ENCODE measurements at regions not wholly inside any gene's neighbourhood (a gene's known extent, or its start where the extent isn't known, plus 50 kb on each side); places are given as distances from the start of the nearest gene placed in this dataset.
A peak's percentile ranks its signal among the peaks of the same experiment; 100 is the strongest.

DNA sequence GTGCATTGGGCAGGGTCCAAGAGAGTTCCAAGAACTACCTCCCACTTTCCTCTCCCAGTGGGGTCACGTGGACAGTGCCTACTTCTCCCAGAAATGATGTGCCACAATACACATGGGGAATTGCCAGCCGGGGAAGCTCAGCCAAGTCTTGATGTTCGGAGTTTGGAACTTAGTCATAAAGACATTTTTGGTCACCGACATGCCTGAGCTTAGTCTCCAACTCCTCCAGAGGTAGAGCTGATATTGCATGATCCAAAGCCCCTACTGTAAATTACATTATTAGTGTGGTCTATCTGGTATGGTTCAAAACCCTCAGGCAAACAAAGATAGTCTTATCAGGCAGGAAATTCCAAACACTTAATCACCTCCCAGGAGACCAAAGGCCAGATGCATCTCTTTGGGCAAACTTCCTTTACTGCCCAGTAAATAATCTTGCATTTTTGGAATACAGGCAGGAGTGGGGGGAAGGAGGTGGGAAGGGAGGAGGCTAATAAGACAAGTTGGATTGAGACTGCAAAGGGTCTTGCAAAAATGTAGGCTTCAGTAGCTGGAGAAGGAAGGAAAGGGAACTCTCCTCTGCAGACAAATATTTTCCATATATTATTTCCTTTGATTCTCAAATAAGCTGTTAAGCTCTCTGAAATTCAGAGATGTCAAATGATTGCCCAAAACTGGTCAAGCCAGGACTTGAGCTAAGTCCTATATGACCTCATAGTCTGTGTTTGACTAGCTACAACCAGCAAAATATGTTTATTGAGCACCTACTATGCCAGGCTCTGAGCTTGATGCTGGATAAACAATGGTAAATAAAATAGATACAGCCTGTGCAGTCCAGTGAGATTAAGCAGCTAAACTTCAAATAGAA is 99.4 kb downstream of the DRD1 start (continued):
- TF ChIP-seq CEBPB (IDR thresholded peaks at IDR 0.05; ENCODE audit: low read depth, low read length) (no peak), BHLHE40 (IDR thresholded peaks at IDR 0.05; ENCODE audit: low read depth, low read length) (peak; percentile 42; the same call in 1 of the 2 replicates)

DNA sequence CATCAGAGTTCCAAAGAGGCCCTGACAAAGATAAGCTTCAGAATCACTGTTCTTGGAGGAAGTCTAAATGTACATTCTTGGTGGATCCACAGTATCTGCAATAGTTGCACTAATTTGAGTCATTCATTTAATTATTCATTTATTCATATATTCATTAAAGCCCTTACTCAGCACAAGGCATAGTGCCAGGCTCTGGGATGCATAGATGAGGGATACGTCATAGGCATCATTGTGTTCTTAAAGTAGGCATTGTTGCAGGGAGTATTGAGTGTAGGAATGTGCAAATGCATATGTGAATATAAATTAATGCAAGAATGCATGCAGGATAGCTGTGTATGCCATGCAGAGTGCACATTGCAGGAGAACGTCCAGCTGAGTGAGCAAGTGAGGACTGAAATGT is 100.7 kb downstream of the DRD1 start:
- Histone ChIP-seq H4K5ac (ENCODE audit: low read depth, low read length) (no peak overlapping the region), H3K4me2 (ENCODE audit: low read depth, low read length) (no peak overlapping the region), H3K23ac (ENCODE audit: low read depth, low read length) (no peak overlapping the region), H4K8ac (ENCODE audit: low read depth in 2 of 2, low read length in 2 of 2) (no peak overlapping the region), H2BK5ac (ENCODE audit: low read depth, low read length, poor library complexity, severe bottlenecking) (no peak overlapping the region), H3K27me3 (ENCODE audit: control insufficient read depth, insufficient read depth, low read length) (no peaks in the 10 kb centered on the region), H2BK20ac (ENCODE audit: low read depth, low read length) (peak overlapping the region; percentile 83; the same call in 1 of the 2 replicates), H2BK15ac (ENCODE audit: low read depth, low read length) (peak overlapping the region; percentile 80; the same call in 1 of the 3 replicates), H3K27ac (ENCODE audit: insufficient read depth, low read length) (no peak overlapping the region), H3K79me1 (ENCODE audit: low read depth in 1 of 2, low read length in 2 of 2) (no peaks in the 10 kb centered on the region), H3K18ac (ENCODE audit: low read depth, low read length) (no peak overlapping the region), H4K91ac (ENCODE audit: insufficient read depth, low read depth, low read length) (peak overlapping the region; percentile 27; the same call in 1 of the 2 replicates), H2AK5ac (ENCODE audit: low read depth, low read length) (no peak overlapping the region; the same call in 1 of the 2 replicates), H3K4ac (ENCODE audit: low read depth, low read length) (no peak overlapping the region; the same call in 1 of the 2 replicates), H3K9ac (ENCODE audit: low read depth, low read length) (no peak overlapping the region), H2AFZ (replicated peaks; ENCODE audit: low read length, poor library complexity) (no peak overlapping the region), H3K56ac (ENCODE audit: extremely low read depth, insufficient read depth, low read length) (no peak overlapping the region), H4K20me1 (ENCODE audit: insufficient read depth, low read length) (no peaks in the 10 kb centered on the region), H3K4me1 (ENCODE audit: control insufficient read depth, insufficient read depth, low read length) (peaks cover 14% of the 10 kb centered on the region), H3K36me3 (ENCODE audit: control insufficient read depth, insufficient read depth, low read length) (no peaks in the 10 kb centered on the region), H3K14ac (replicated peaks; ENCODE audit: low read depth, low read length) (no peak overlapping the region; the same call in 1 of the 2 replicates), H2AK9ac (replicated peaks; ENCODE audit: low read depth, low read length, poor library complexity) (no peak overlapping the region), H3K4me3 (ENCODE audit: insufficient read depth, low read depth, low read length) (no peak overlapping the region), H3K9me1 (ENCODE audit: insufficient read depth, low read length) (peaks cover 7% of the 10 kb centered on the region), H2BK120ac (ENCODE audit: low read depth, low read length) (peak overlapping the region; percentile 84; the same call in 1 of the 2 replicates), H3K9me3 (ENCODE audit: control insufficient read depth, insufficient read depth, low read length) (no peaks in the 10 kb centered on the region)
- DNase-seq (no peak), ATAC-seq (ENCODE audit: low read depth) (no peak)
- intact Hi-C loops (cut with micrococcal nuclease): no loop called here
- BruUV-seq (replicated peaks): no TSS peak
- POLR2A ChIA-PET (ENCODE audit: unreplicated experiment): no interaction called here
- TF ChIP-seq RFX5 (IDR thresholded peaks at IDR 0.05; ENCODE audit: low read depth, low read length): no peak
- no peak for TF ChIP-seq FOS (IDR thresholded peaks at IDR 0.05; ENCODE audit: low read depth, low read length)
- TF ChIP-seq MAFK (IDR thresholded peaks at IDR 0.05; ENCODE audit: low read depth, low read length): peak; percentile 50
- dilution Hi-C loops (cut with HindIII; ENCODE audit: low sequenced_read_pairs, unreplicated experiment): no loop called here
- in situ Hi-C loops (cut with MboI; ENCODE audit: low sequenced_read_pairs): no loop called here
- WGBS, 2 experiments (ENCODE audit: extremely low coverage in 2 of 2, insufficient read length in 1 of 2): 90% methylated on average over 1 of the region's 2 CpGs; no CpG with 5 or more reads in 1 of the 2 experiments
- CTCF ChIA-PET: no interaction called here
